Endothelial cell of umbilical vein (primary cell): ENCODE measurements at regions not wholly inside any gene's neighbourhood (a gene's known extent, or its start where the extent isn't known, plus 50 kb on each side); places are given as distances from the start of the nearest gene placed in this dataset.

ENCODE experiments used
- BruUV-seq: library from RNA; stranded (reverse); fragments of 400-500 nt; replicated peaks from 2 replicates; lab custom pipeline; 2021; lab: Mats Ljungman, UMichigan
- CTCF ChIA-PET: fragments of 300-600, 350-600 bp; sonication (Branson Sonifier 250); formaldehyde crosslinking; loops from one replicate; lab custom pipeline; 2021; ENCODE audit warnings: antibody characterized with exemption, inconsistent platforms; lab: Charles Lee
- POLR2A ChIA-PET: fragments of 300-600, 350-600 bp; sonication (Branson Sonifier 250); formaldehyde crosslinking; loops from one replicate; lab custom pipeline; 2021; ENCODE audit warnings: antibody characterized with exemption, inconsistent platforms; lab: Charles Lee
- DNase-seq: peaks from one replicate; pipeline ENCODE4 v3.0.0-alpha.2; 2011; ENCODE audit warnings: low read depth, low spot score
- FAIRE-seq: peaks from 2 replicates; lab custom pipeline; 2011; peaks lifted over from hg19 to GRCh38; lab: Jason Lieb, UNC
- H2AFZ ChIP-seq: 2 replicates; pipeline ENCODE4 v1.6.0; 2012; ENCODE audit warnings: low read depth, low read length, control low read depth, inconsistent platforms
- H3K27ac ChIP-seq: 2 replicates; pipeline ENCODE4 v1.5.1; 2011; ENCODE audit warnings: low read depth, mild to moderate bottlenecking, control low read depth, low read length, moderate library complexity; ENCODE audit not compliant: insufficient read depth
- H3K27me3 ChIP-seq, 2 experiments: 2 replicates each; pipeline versions ENCODE4 v1.6.0 to v1.6.1; 2011; ENCODE audit warnings: low read length in 2 of 2, mixed read lengths in 1 of 2; ENCODE audit not compliant: control insufficient read depth in 2 of 2, insufficient read depth in 2 of 2
- H3K36me3 ChIP-seq, 2 experiments: 2 replicates in 1 of 2; 3 replicates in 1 of 2; pipeline ENCODE4 v1.5.1; 2011; ENCODE audit warnings: low read length in 2 of 2, mild to moderate bottlenecking in 1 of 2, moderate library complexity in 1 of 2; ENCODE audit not compliant: control insufficient read depth in 2 of 2, insufficient read depth in 2 of 2; ENCODE audit errors: extremely low read depth in 1 of 2
- H3K4me1 ChIP-seq: 3 replicates; pipeline ENCODE4 v1.5.1; 2011; ENCODE audit warnings: mild to moderate bottlenecking, low read length; ENCODE audit not compliant: control insufficient read depth, insufficient read depth; ENCODE audit errors: extremely low read depth
- H3K4me2 ChIP-seq: 2 replicates; pipeline ENCODE4 v1.6.1; 2011; ENCODE audit warnings: low read length, control low read depth, mixed read lengths; ENCODE audit not compliant: insufficient read depth
- H3K4me3 ChIP-seq, 3 experiments: fragments of 200-600 bp in 1 of 3; sonication (generic), shearing (Covaris generic) in 1 of 3; replicated peaks in 1 of 3; 2 replicates each; pipeline ENCODE4 v1.5.1; 2011 to 2016; ENCODE audit warnings: control low read depth in 3 of 3, low read length in 3 of 3, mild to moderate bottlenecking in 2 of 3, inconsistent platforms in 1 of 3, low read depth in 1 of 3, moderate library complexity in 1 of 3; ENCODE audit not compliant: insufficient read depth in 1 of 3
- H3K79me2 ChIP-seq: 2 replicates; pipeline ENCODE4 v1.6.0; 2012; ENCODE audit warnings: low read length, inconsistent platforms; ENCODE audit not compliant: control insufficient read depth, insufficient read depth
- H3K9ac ChIP-seq: replicated peaks from 2 replicates; pipeline ENCODE3; 2011; ENCODE audit warnings: low read length, control low read depth; ENCODE audit not compliant: insufficient read depth; ENCODE audit errors: extremely low read depth
- H3K9me1 ChIP-seq: replicated peaks from 3 replicates; pipeline ENCODE4 v1.6.0; 2011; ENCODE audit warnings: mild to moderate bottlenecking, low read length; ENCODE audit not compliant: control insufficient read depth, insufficient read depth; ENCODE audit errors: extremely low read depth
- H3K9me3 ChIP-seq: replicated peaks from 2 replicates; pipeline ENCODE4 v1.5.1; 2012; ENCODE audit warnings: low read length, inconsistent platforms; ENCODE audit not compliant: control insufficient read depth, insufficient read depth
- H4K20me1 ChIP-seq: replicated peaks from 2 replicates; pipeline ENCODE3; 2011; ENCODE audit warnings: mild to moderate bottlenecking, low read length; ENCODE audit not compliant: control insufficient read depth, insufficient read depth; ENCODE audit errors: extremely low read depth
- EZH2 ChIP-seq: IDR thresholded peaks from 2 replicates; pipeline ENCODE4 v1.6.1; 2012; ENCODE audit warnings: borderline replicate concordance, low read depth, mild to moderate bottlenecking, moderate library complexity, low read length, inconsistent platforms; ENCODE audit not compliant: severe bottlenecking
- FOS ChIP-seq: IDR thresholded peaks from 2 replicates; pipeline ENCODE4 v1.6.1; 2011; ENCODE audit warnings: mild to moderate bottlenecking, low read length, moderate library complexity, borderline replicate concordance; ENCODE audit not compliant: insufficient read depth
- GATA2 ChIP-seq: IDR thresholded peaks from 2 replicates; pipeline ENCODE4 v1.7.0; 2011; ENCODE audit warnings: low read depth, mild to moderate bottlenecking, moderate library complexity, mixed read lengths, low read length; ENCODE audit not compliant: insufficient read length, insufficient read depth
- JUN ChIP-seq: IDR thresholded peaks from 2 replicates; pipeline ENCODE4 v1.6.1; 2011; ENCODE audit warnings: borderline replicate concordance, low read depth; ENCODE audit not compliant: insufficient read length, insufficient read depth
- MYC ChIP-seq: IDR thresholded peaks from one replicate; pipeline ENCODE4 v1.6.1; 2011; ENCODE audit warnings: mild to moderate bottlenecking, low read depth, low read length
- POLR2A ChIP-seq: IDR thresholded peaks from 2 replicates; pipeline ENCODE4 v1.6.1; 2012; ENCODE audit warnings: low read depth, mild to moderate bottlenecking, control low read depth, low read length
- dilution Hi-C: fragments of 300-500 bp; cut with MboI; formaldehyde crosslinking; loops from one replicate; pipeline ENCODE4 v1.15.0; 2019; ENCODE audit warnings: low sequenced_read_pairs; ENCODE audit not compliant: extremely low pct_ligation_motif_present
- intact Hi-C: fragments of 100-400 bp; cut with micrococcal nuclease; formaldehyde crosslinking; loops from one replicate; pipeline ENCODE4 v1.10.0; 2022

DNA sequence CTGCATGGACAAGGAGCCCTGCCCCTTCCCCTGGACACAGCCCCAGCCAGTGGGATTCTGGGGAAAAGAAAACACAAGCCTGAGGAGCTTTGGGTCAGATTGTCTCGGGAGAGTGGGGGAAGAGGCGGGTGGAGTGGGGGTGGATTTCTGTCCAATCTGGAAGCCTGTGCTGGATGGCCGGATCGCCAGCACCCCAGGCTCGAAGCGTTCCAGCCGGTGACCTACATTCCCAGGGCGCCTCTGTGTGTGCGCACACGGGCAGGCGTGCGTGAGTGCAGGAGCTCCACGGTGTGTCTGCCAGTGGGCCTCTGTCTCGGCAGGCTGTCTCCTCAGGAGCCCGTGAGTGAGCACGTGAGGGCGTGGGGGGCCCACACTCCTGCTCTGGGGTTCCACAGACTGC, 74.3 kb upstream of the DAB2IP start:
- TF ChIP-seq GATA2, result no peak
- TF ChIP-seq JUN, result no peak
- no peak for TF ChIP-seq MYC
- no peak for TF ChIP-seq POLR2A
- no peak for TF ChIP-seq FOS
- H3K4me3 ChIP-seq, result no peak overlapping the region
- no peak overlapping the region for H2AFZ ChIP-seq
- intact Hi-C loops (no loop called here), dilution Hi-C loops (no loop called here)
- H3K27ac ChIP-seq, result no peak overlapping the region
- peaks cover 0 to 6% of the 10 kb centered on the region in 2 experiments for H3K27me3 ChIP-seq
- no peaks in the 10 kb centered on the region for H3K9me1 ChIP-seq
- BruUV-seq, result no TSS peak
- H3K36me3 ChIP-seq, result no peaks in the 10 kb centered on the region
- no peak overlapping the region for H3K4me2 ChIP-seq
- CTCF ChIA-PET, result interaction anchor here (0.9 to 2.3 kb wide), 3 partner anchors 27 to 31 kb away, joined by 3 to 10 read pairs (median 6); no protein-coding TSS in a partner anchor
- POLR2A ChIA-PET, result no interaction called here
- no peak for FAIRE-seq
- H4K20me1 ChIP-seq, result no peaks in the 10 kb centered on the region
- no peaks in the 10 kb centered on the region for H3K4me1 ChIP-seq
- DNase-seq, result no peak
- no peaks in the 10 kb centered on the region for H3K79me2 ChIP-seq
- no peak overlapping the region for H3K9ac ChIP-seq
- no peaks in the 10 kb centered on the region for H3K9me3 ChIP-seq

DNA sequence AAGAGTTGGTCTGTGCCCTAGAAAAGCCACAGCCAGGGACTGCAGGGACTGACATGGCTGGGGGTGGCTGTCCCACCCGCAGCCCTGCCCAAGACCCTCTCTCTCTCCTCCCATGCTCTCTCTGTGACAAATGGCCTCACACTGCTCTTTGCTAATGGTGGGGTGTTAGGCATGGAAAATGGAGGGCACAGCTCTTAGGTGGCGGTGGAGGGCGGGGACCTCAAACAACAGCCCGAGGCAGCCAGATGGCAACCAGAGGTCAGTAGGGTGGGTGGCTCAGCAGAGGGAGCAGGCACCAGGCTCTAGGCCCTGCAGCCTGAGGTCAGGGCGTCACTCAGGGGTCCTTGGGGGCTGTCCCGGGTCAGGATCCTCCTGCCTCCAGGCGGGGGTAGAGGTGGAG, 73.9 kb upstream of the DAB2IP start:
- Histone ChIP-seq H3K9ac (no peak overlapping the region), H4K20me1 (no peaks in the 10 kb centered on the region), H3K36me3 (no peaks in the 10 kb centered on the region), H3K79me2 (no peaks in the 10 kb centered on the region), H3K9me3 (no peaks in the 10 kb centered on the region), H3K4me2 (no peak overlapping the region), H3K9me1 (no peaks in the 10 kb centered on the region), H3K27me3 (peaks cover 0 to 6% of the 10 kb centered on the region in 2 experiments), H3K27ac (no peak overlapping the region), H3K4me3 (no peak overlapping the region), H3K4me1 (no peaks in the 10 kb centered on the region), H2AFZ (no peak overlapping the region)
- ChIA-PET CTCF (interaction anchor here (1.7 to 2.3 kb wide), 2 partner anchors 27 to 32 kb away, joined by 6 to 10 read pairs; no protein-coding TSS in a partner anchor), POLR2A (no interaction called here)
- intact Hi-C loops (no loop called here), dilution Hi-C loops (no loop called here)
- TF ChIP-seq EZH2, result no peak
- no TSS peak for BruUV-seq
- FAIRE-seq (no peak), DNase-seq (no peak)
